ENCODE measurements at regions not wholly inside any gene's neighbourhood (a gene's known extent, or its start where the extent isn't known, plus 50 kb on each side); places are given as distances from the start of the nearest gene placed in this dataset.
"Not testable (repeated sequence)": the region's sequence is repeated elsewhere in the genome, so short reads cannot be mapped to it uniquely, and the experiment has no call there.

- DNase-seq: peak; percentile 12
Measured at GRCh38 chr12:28998662-28999120, 150.4 kb upstream of the FAR2 start.

- DNase-seq: no peak
Measured at GRCh38 chr12:29004066-29004935, 144.8 kb upstream of the FAR2 start.

GRCh38 chr12:29004936-29005304 lies 144.2 kb upstream of the FAR2 start:
- DNase-seq: no peak

- DNase-seq: no peak
Measured at GRCh38 chr12:29008786-29009185, 140.3 kb upstream of the FAR2 start.

- no peak for DNase-seq
Measured at GRCh38 chr12:29012673-29013072, 136.4 kb upstream of the FAR2 start.

- DNase-seq: not testable (repeated sequence)
Measured at GRCh38 chr12:29017532-29017931, 131.5 kb upstream of the FAR2 start.

GRCh38 chr12:29023436-29024076 lies 125.5 kb upstream of the FAR2 start:
- no peak for DNase-seq

GRCh38 chr12:29024117-29024516 lies 125.0 kb upstream of the FAR2 start:
- DNase-seq: peak; percentile 19

GRCh38 chr12:29025937-29026336 lies 123.1 kb upstream of the FAR2 start:
- no peak for DNase-seq

- DNase-seq: no peak
Measured at GRCh38 chr12:29026419-29026818, 122.7 kb upstream of the FAR2 start.

GRCh38 chr12:29029484-29029883 lies 119.6 kb upstream of the FAR2 start:
- DNase-seq: not testable (repeated sequence)

GRCh38 chr12:29030006-29030405 lies 119.1 kb upstream of the FAR2 start:
- DNase-seq: no peak

- no peak for DNase-seq
Measured at GRCh38 chr12:29032446-29032845, 116.6 kb upstream of the FAR2 start.

GRCh38 chr12:29033519-29033918 lies 115.6 kb upstream of the FAR2 start:
- DNase-seq: no peak

GRCh38 chr12:29035112-29035511 lies 114.0 kb upstream of the FAR2 start:
- peak; percentile 41 for DNase-seq

GRCh38 chr12:29039013-29039412 lies 110.1 kb upstream of the FAR2 start:
- no peak for DNase-seq

GRCh38 chr12:29041621-29042020 lies 107.5 kb upstream of the FAR2 start:
- DNase-seq: no peak

GRCh38 chr12:29043069-29043468 lies 106.0 kb upstream of the FAR2 start:
- DNase-seq: no peak

- DNase-seq: no peak
Measured at GRCh38 chr12:29044799-29045198, 104.3 kb upstream of the FAR2 start.

GRCh38 chr12:29048787-29049186 lies 100.3 kb upstream of the FAR2 start:
- no peak for DNase-seq

GRCh38 chr12:29050503-29050902 lies 98.6 kb upstream of the FAR2 start:
- DNase-seq: no peak

- no peak for DNase-seq
Measured at GRCh38 chr12:29051221-29051620, 97.9 kb upstream of the FAR2 start.

GRCh38 chr12:29053567-29053966 lies 95.5 kb upstream of the FAR2 start:
- DNase-seq: no peak
